HG03066 (cell line): ENCODE measurements at regions not wholly inside any gene's neighbourhood (a gene's known extent, or its start where the extent isn't known, plus 50 kb on each side); places are given as distances from the start of the nearest gene placed in this dataset.
"Not testable (repeated sequence)": the region's sequence is repeated elsewhere in the genome, so short reads cannot be mapped to it uniquely, and the experiment has no call there.

Experiments used
- ATAC-seq: cut with Tn5 transposase; IDR thresholded peaks from one replicate; pipeline ENCODE4 v1.9.1; 2021; ENCODE audit warnings: low read depth; ENCODE audit not compliant: unreplicated experiment

- no peak for ATAC-seq
Measured at GRCh38 chr12:60231303-60231702, 635.5 kb downstream of the SLC16A7 start.

- ATAC-seq, result no peak
Measured at GRCh38 chr12:60231976-60232907, 636.4 kb downstream of the SLC16A7 start.

DNA sequence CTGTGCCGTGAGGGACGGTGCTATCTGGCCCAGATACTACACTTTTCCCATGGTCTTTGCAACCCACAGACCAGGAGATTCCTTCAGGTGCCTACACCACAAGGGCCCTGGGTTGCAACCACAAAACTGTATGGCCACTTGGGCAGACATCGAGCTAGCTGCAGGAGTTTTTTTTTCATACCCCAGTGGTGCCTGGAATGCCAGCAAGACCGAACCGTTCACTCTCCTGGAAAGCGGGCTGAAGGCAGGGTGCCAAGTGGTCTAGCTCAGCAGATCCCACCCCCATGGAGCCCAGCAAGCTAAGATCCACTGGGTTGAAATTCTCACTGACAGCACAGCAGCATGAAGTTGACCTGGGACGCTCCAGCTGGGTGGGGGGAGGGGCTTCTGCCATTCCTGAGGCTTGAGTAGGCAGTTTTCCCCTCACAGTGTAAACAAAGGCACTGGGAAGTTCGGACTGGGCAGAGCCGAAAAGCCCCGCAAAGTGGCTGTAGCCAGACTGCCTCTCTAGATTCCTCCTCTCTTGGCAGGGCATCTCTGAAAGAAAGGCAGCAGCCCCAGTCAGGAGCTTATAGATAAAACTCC is 638.9 kb downstream of the SLC16A7 start:
- ATAC-seq, result not testable (repeated sequence)

GRCh38 chr12:60235261-60235660 is 639.4 kb downstream of the SLC16A7 start:
- no peak for ATAC-seq

DNA sequence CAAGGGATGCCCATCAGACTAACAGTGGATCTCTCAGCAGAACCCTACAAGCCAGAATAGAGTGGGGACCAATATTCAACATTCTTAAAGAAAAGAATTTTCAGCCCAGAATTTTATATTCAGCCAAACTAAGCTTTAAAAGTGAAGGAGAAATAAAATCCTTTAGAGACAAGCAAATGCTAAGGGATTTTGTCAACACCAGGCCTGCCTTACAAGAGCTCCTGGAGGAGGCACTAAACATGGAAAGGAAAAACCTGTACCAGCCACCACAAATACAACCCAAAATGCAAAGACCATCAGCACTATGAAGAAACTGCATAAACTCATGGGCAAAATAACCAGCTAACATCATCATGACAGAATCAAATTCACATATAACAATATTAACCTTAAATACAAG is 640.6 kb downstream of the SLC16A7 start:
- ATAC-seq, result not testable (repeated sequence)

DNA sequence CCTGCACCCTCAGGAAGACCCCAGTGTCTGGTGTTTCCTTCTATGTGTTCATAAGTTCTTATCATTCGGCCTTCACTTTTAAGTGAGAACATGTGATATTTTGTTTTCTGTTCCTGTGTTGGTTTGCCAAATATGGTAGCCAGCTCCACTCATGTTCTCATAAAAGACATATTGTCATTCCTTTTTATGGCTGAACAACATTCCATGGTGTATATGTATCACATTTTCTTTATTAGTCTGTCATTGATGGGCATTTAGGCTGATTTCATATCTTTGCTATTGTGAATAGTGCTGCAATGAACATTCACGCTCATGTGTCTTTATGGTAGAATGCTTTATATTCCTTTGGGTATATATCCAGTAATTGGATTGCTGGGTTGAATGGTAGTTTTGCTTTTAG is 645.1 kb downstream of the SLC16A7 start:
- no peak for ATAC-seq

- ATAC-seq, result no peak
Measured at GRCh38 chr12:60251091-60251490, 655.3 kb downstream of the SLC16A7 start.

GRCh38 chr12:60252359-60253096 is 656.7 kb downstream of the SLC16A7 start:
- no peak for ATAC-seq

GRCh38 chr12:60255044-60255443 is 659.2 kb downstream of the SLC16A7 start:
- ATAC-seq, result no peak

GRCh38 chr12:60257063-60257462 is 661.2 kb downstream of the SLC16A7 start:
- ATAC-seq, result no peak

DNA sequence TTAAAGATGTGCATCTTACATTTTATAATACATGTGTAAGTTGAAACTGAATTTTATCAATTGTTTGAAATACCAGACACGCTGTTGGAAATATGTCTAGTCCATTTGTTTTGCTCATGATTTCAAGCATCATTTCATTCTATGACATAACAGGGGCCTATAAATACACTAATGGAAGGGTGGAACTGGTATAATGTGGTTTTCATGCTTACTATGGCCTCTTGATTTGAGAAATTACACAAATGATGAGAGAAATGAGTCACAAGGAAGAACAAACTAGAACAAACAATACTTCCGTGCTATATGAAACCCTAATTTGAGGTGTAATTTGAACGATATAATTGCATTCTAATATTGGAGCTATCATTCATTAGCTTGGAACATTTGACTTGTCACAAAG is 663.4 kb downstream of the SLC16A7 start:
- ATAC-seq, result no peak

GRCh38 chr12:60262378-60262777 is 666.5 kb downstream of the SLC16A7 start:
- ATAC-seq, result no peak

- no peak for ATAC-seq
Measured at GRCh38 chr12:60263161-60263560, 667.3 kb downstream of the SLC16A7 start.

DNA sequence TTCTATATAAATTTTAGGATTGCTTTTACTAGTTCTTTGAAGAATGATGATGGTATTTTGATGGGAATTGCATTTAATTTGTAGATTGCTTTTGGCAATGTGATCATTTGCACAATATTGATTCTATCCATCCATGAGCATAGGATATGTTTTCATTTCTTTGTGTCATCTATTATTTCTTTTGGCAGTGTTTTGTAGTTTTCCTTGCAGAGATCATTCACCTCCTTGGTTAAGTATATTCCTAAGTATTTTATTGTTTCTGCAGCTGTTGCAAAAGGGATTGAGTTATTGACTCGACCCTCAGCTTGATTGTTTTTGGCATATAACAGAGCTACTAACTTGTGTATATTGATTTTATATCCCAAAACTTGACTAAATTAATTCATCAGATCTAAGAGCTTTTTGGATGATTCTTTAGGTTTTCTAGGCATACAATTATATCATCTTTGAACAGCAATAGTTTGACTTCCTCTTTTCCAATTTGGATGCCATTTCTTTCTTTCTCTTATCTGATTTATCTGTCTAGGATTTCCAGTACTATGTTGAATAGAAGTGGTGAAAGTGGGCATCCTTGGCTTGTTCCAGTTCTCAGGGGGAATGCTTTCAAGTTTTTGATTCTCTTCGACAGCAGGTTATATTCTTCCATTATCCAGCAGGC is 668.1 kb downstream of the SLC16A7 start:
- ATAC-seq, result no peak

DNA sequence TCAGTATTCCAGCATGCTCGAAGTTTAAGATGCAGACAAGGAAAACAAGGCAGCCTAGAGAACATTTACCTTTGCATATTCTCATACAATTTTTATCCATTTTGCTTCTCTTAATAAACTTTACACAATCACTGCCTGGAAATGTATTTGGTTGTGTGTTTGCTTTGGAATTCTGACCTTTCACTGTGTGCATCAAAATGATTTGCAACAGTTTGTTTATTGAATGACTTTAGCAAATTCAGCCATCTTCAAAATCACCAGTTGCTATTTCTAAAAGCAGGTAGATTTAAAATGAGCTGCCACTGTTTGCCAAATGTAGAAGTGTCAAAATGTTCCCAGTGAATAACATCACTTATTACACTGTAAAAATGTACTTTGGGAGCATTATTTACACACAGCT is 669.9 kb downstream of the SLC16A7 start:
- ATAC-seq, result no peak

- ATAC-seq, result no peak
Measured at GRCh38 chr12:60266381-60266852, 670.6 kb downstream of the SLC16A7 start.

DNA sequence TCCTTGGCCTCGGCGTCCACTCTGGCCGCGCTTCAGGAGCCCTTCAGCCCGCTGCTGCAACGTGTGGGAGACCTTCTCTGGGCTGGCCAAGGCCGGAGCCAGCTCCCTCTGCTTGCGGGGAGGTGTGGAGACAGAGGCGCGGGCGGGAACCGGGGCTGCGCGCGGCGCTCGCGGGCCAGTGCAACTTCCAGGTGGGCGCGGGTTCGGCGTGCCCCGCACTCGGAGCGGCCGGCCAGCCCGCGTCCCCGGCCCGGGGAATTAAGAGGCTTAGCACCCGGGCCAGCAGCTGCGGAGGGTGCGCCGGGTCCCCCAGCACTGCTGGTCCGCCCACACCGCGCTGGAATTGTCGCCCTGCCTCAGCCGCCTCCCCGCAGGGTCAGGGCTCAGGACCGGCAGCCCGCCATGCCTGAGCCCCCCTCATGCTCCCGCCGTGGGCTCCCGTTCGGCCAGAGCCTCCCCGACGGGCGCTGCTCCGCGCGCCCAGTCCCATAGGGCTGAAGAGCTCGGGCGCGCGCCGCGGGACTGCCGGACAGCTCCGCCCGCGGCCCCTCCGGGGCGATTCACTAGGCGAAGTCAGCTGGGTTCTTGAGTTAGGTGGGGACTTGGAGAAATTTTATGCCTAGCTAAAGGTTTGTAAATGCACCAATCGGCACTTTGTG is 673.9 kb downstream of the SLC16A7 start:
- no peak for ATAC-seq

- no peak for ATAC-seq
Measured at GRCh38 chr12:60271816-60272215, 676.0 kb downstream of the SLC16A7 start.

GRCh38 chr12:60278209-60278608 is 682.4 kb downstream of the SLC16A7 start:
- ATAC-seq, result no peak

GRCh38 chr12:60279221-60279620 is 683.4 kb downstream of the SLC16A7 start:
- ATAC-seq, result no peak
